ENCODE measurements at regions not wholly inside any gene's neighbourhood (a gene's known extent, or its start where the extent isn't known, plus 50 kb on each side); places are given as distances from the start of the nearest gene placed in this dataset.

GRCh38 chr7:131110297-131111080, 217.2 kb upstream of the MKLN1 start:
- H3K4me2 ChIP-seq (replicated peaks; ENCODE audit: low read depth, low read length, poor library complexity, severe bottlenecking): peak overlapping the region; percentile 95
- ChIA-PET POLR2A (interaction anchor here (0.7 to 9.3 kb wide), 3 partner anchors 13 to 121 kb away, joined by 3 to 104 read pairs (median 3); no protein-coding TSS in a partner anchor), CTCF (interaction anchor here (0.7 to 3.6 kb wide), 7 partner anchors 12 to 193 kb away, joined by 3 to 20 read pairs (median 4); no protein-coding TSS in a partner anchor)
- no peak for TF ChIP-seq EZH2 (IDR thresholded peaks at IDR 0.05; ENCODE audit: borderline replicate concordance, insufficient read depth, low read depth, low read length, poor library complexity, severe bottlenecking)
- TF ChIP-seq CTCF (IDR thresholded peaks at IDR 0.05): no peak
- intact Hi-C loops (cut with micrococcal nuclease): loop anchor here (1.0 kb wide), 1 partner anchor 78 kb away; no protein-coding TSS in a partner anchor
- peak overlapping the region; percentile 85 for H3K4me3 Mint-ChIP-seq
- H4K20me1 ChIP-seq (ENCODE audit: control insufficient read depth, insufficient read depth, low read length, poor library complexity, severe bottlenecking): peaks cover 17% of the 10 kb centered on the region
- H3K4me3 ChIP-seq (ENCODE audit: control extremely low read depth in 1 of 5, extremely low read depth in 1 of 5, insufficient read depth in 1 of 5, low read depth in 2 of 5, low read length in 4 of 5): peak overlapping the region; percentile 31 to 99 (median 53)
- no peaks in the 10 kb centered on the region for H3K9me3 Mint-ChIP-seq (ENCODE audit: insufficient read depth)
- 26% methylated on average over 5 of the region's 12 CpGs for WGBS (ENCODE audit: insufficient coverage)
- ATAC-seq (ENCODE audit: low read depth): no peak
- peaks cover 45 to 47% of the 10 kb centered on the region in 2 donors for H3K4me1 ChIP-seq (ENCODE audit: control insufficient read depth in 2 of 2, insufficient read depth in 2 of 2, low read length in 2 of 2)
- peak overlapping the region in 1 of 2 donors; percentile 35 for H3K27ac ChIP-seq (ENCODE audit: low read length in 2 of 2)
- H3K4me1 Mint-ChIP-seq: peaks cover 49% of the 10 kb centered on the region
- no peaks in the 10 kb centered on the region for H3K9me3 ChIP-seq (ENCODE audit: control extremely low read depth in 1 of 3, control insufficient read depth in 2 of 3, insufficient read depth in 1 of 3, low read length in 2 of 3)
- DNase-seq: peak; percentile 41
- H3K27me3 Mint-ChIP-seq: no peaks in the 10 kb centered on the region
- H2AFZ ChIP-seq (ENCODE audit: insufficient read depth, low read depth, low read length, poor library complexity, severe bottlenecking): peak overlapping the region; percentile 57
- no peaks in the 10 kb centered on the region for H3K27me3 ChIP-seq (replicated peaks in 1 of 4; ENCODE audit: control extremely low read depth in 1 of 4, control insufficient read depth in 3 of 4, insufficient read depth in 4 of 4, low read length in 3 of 4)
- peaks cover 37% of the 10 kb centered on the region for H3K79me2 ChIP-seq (ENCODE audit: control insufficient read depth, insufficient read depth, low read length)
- peak overlapping the region; percentile 64 for H3K9ac ChIP-seq (ENCODE audit: low read length)
- peak overlapping the region; percentile 89 for H3K27ac Mint-ChIP-seq
- no peaks in the 10 kb centered on the region for H3K36me3 ChIP-seq (replicated peaks in 1 of 2; ENCODE audit: control extremely low read depth in 1 of 2, control insufficient read depth in 1 of 2, extremely low read depth in 1 of 2, insufficient read depth in 2 of 2, low read length in 1 of 2)

Measured in B cell (primary cell).